ENCODE measurements at regions not wholly inside any gene's neighbourhood (a gene's known extent, or its start where the extent isn't known, plus 50 kb on each side); places are given as distances from the start of the nearest gene placed in this dataset.
A peak's percentile ranks its signal among the peaks of the same experiment; 100 is the strongest.

DNA sequence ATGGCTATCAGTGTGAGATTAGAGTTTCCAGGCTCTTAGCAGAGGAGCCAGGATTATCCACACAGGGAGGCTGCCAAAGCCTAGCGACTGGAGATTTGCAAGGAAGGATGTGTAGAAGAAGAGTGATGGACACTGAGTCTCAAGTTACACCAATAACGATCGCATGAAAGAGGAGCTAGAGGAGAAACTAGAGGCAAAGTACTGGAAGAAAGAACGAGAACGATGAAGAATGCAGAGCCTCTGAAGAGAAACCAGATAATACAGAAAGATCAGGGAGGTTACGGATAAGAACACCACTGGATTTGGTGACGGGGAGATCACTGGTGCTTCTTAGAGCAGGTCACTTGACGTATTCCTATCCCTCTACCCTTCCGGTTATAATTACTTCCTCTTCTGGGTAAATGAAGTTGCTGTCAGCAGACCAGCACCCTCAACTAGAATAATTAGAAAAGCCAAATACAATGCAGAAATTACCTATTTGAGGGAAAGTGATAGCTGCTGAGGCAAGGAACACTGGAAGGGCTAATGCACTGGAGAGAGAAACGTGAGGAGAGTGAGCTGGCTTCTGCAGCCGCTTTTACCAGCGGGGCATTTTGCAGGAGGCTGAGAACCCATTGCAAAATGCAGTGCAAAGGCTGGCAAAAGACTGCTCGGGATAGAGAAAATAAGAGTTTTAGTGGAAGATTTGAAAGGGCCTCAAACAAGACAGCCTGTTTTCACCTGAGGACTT is 93.1 kb upstream of the HIF1A start:
- Histone ChIP-seq H3K27ac (ENCODE audit: insufficient read depth, low read depth, low read length, poor library complexity, severe bottlenecking) (peak overlapping the region; percentile 11), H3K9me3 (ENCODE audit: control insufficient read depth, low read length) (no peaks in the 10 kb centered on the region), H3K27me3 (ENCODE audit: control insufficient read depth, insufficient read depth, low read length, poor library complexity, severe bottlenecking) (no peaks in the 10 kb centered on the region), H3K4me1 (ENCODE audit: control insufficient read depth, insufficient read depth, low read length) (peaks cover 10% of the 10 kb centered on the region), H3K36me3 (ENCODE audit: control insufficient read depth, insufficient read depth, low read length) (no peaks in the 10 kb centered on the region), H3K4me3 (ENCODE audit: insufficient read depth, low read depth, low read length) (no peak overlapping the region)
- 58 to 66% methylated on average over 13 of the region's 13 CpGs for WGBS, 2 experiments

DNA sequence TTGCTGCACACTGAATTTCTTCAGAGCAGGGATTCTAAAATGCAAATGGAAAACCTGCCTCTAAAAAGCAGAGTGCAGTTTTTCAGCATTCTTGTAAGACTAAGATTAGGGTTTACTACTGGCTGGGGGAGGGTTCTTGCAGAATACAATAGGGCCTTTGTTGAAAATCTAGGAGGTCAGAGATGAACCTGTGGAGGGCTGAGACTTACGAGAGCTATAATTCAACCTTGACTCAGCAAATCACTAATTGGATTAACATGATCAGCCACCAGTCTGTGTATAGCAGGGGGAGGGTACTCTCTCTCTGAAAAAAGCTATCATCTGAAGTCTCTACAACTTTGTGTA is 92.6 kb upstream of the HIF1A start:
- Histone ChIP-seq H3K36me3 (ENCODE audit: control insufficient read depth, insufficient read depth, low read length) (no peaks in the 10 kb centered on the region), H3K4me1 (ENCODE audit: control insufficient read depth, insufficient read depth, low read length) (peaks cover 14% of the 10 kb centered on the region), H3K27ac (ENCODE audit: insufficient read depth, low read depth, low read length, poor library complexity, severe bottlenecking) (peak overlapping the region; percentile 11), H3K4me3 (ENCODE audit: insufficient read depth, low read depth, low read length) (no peak overlapping the region), H3K27me3 (ENCODE audit: control insufficient read depth, insufficient read depth, low read length, poor library complexity, severe bottlenecking) (no peaks in the 10 kb centered on the region), H3K9me3 (ENCODE audit: control insufficient read depth, low read length) (no peaks in the 10 kb centered on the region)
- 35% methylated on average over 1 of the region's 1 CpG; no CpG with 5 or more reads in 1 of the 2 experiments for WGBS, 2 experiments

DNA sequence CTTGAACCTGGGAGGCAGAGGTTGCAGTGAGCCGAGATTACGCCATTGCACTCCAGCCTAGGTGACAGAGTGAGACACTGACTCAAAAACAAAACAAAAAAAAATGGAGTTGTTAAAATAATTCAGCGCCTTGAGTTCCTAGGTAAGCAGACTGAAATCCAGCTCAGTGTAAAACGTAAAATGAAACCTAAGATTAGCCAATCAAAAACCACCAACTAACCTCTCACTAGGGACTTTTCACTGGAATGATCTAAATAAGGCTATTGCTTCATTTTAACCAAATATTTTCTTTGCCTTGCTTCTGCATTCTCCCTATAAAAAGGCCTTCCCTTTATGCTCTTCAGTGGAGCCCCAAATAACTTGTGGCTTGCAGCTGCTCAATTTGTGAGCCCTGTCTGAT is 91.6 kb upstream of the HIF1A start:
- Histone ChIP-seq H3K4me3 (ENCODE audit: insufficient read depth, low read depth, low read length) (no peak overlapping the region), H3K27me3 (ENCODE audit: control insufficient read depth, insufficient read depth, low read length, poor library complexity, severe bottlenecking) (no peaks in the 10 kb centered on the region), H3K4me1 (ENCODE audit: control insufficient read depth, insufficient read depth, low read length) (peaks cover 22% of the 10 kb centered on the region), H3K27ac (ENCODE audit: insufficient read depth, low read depth, low read length, poor library complexity, severe bottlenecking) (no peak overlapping the region), H3K36me3 (ENCODE audit: control insufficient read depth, insufficient read depth, low read length) (no peaks in the 10 kb centered on the region), H3K9me3 (ENCODE audit: control insufficient read depth, low read length) (no peaks in the 10 kb centered on the region)
- 74 to 81% methylated on average over 4 of the region's 4 CpGs for WGBS, 2 experiments

DNA sequence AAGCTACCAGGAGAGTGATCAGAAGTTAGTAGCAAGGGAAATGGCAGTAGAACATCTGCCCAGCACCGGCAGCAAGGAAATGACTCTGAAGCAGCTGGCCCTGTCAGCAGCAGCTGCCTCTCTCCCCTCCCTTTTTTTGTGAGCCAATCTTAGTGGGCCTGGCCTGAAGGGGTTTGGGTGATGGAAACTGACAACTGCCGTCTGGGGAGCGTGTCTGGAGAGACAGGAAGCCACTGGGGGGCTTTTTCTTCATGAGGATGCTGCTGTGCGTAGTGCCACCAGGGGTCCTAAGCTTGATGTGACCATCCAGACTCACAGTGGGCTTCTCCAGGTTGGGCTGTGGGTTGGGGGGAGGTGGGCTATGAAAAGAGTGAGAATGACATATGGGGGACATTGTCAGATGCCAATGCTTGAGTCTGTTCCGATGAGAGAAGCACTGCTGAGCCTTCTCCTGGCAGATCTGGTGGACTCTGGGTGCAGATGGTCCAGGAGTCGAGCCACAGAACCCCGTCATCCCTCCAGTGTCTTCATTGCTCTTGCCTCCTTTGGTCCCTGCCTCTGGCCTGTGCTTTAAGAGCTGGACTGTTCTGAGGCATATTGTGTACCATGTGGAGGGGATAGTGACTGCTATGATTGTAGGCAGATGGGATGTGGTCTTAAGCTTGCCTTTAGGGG is 87.6 kb upstream of the HIF1A start:
- no peaks in the 10 kb centered on the region for H3K9me3 ChIP-seq (ENCODE audit: control insufficient read depth, low read length)
- H3K27ac ChIP-seq (ENCODE audit: insufficient read depth, low read depth, low read length, poor library complexity, severe bottlenecking): no peak overlapping the region
- no peak overlapping the region for H3K4me3 ChIP-seq (ENCODE audit: insufficient read depth, low read depth, low read length)
- WGBS, 2 experiments: 61 to 63% methylated on average over 7 of the region's 7 CpGs
- H3K27me3 ChIP-seq (ENCODE audit: control insufficient read depth, insufficient read depth, low read length, poor library complexity, severe bottlenecking): no peaks in the 10 kb centered on the region
- peaks cover 25% of the 10 kb centered on the region for H3K4me1 ChIP-seq (ENCODE audit: control insufficient read depth, insufficient read depth, low read length)
- no peaks in the 10 kb centered on the region for H3K36me3 ChIP-seq (ENCODE audit: control insufficient read depth, insufficient read depth, low read length)

DNA sequence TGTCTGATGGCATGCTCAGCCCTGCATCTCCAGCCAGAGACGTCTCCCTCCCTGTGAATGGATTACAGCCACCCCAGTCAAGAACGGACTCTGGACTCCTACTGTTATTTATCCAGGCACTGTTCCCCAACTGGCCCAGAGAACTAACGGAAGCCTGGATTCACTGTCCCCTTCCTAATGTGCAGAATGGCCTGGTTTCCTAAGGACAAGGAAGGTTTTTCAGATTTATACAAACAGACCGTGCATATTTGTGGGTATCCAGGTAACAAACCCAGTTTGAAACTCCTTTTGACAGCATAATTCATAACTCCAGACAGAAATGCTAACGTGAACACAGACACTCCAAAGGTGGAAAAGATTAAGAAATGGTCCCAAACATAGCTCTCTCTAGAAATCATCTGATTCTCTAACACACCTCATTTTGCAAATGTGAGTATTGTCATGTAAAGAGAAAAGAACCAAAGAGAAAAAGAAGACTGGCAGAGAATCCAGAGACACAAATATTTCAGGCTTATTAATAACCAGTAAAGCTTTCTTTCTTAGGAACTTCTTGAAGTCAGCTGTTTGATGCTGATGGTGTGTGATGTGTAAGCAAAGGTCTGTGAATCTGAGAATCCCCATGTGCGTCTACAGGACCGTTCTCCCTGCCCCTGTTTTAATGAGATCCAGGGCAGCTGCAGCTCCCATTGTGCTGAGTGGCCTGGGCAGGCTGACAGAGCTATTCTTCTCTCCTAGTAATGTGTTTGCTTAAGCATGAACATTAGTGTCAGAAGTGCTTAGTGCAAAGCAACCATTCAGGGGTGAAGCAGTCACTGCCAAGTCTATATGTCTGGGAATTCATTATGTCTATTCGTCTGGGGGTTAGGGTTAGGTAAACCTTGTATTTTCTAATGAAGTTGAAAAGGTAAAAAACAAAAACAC is 86.8 kb upstream of the HIF1A start:
- whole genome bisulfite sequencing, 2 experiments: 52 to 56% methylated on average over 7 to 8 of the region's 8 CpGs
- no peaks in the 10 kb centered on the region for H3K27me3 ChIP-seq (ENCODE audit: control insufficient read depth, insufficient read depth, low read length, poor library complexity, severe bottlenecking)
- no peak overlapping the region for H3K4me3 ChIP-seq (ENCODE audit: insufficient read depth, low read depth, low read length)
- no peak overlapping the region for H3K27ac ChIP-seq (ENCODE audit: insufficient read depth, low read depth, low read length, poor library complexity, severe bottlenecking)
- H3K9me3 ChIP-seq (ENCODE audit: control insufficient read depth, low read length): no peaks in the 10 kb centered on the region
- H3K36me3 ChIP-seq (ENCODE audit: control insufficient read depth, insufficient read depth, low read length): no peaks in the 10 kb centered on the region
- peaks cover 22% of the 10 kb centered on the region for H3K4me1 ChIP-seq (ENCODE audit: control insufficient read depth, insufficient read depth, low read length)

DNA sequence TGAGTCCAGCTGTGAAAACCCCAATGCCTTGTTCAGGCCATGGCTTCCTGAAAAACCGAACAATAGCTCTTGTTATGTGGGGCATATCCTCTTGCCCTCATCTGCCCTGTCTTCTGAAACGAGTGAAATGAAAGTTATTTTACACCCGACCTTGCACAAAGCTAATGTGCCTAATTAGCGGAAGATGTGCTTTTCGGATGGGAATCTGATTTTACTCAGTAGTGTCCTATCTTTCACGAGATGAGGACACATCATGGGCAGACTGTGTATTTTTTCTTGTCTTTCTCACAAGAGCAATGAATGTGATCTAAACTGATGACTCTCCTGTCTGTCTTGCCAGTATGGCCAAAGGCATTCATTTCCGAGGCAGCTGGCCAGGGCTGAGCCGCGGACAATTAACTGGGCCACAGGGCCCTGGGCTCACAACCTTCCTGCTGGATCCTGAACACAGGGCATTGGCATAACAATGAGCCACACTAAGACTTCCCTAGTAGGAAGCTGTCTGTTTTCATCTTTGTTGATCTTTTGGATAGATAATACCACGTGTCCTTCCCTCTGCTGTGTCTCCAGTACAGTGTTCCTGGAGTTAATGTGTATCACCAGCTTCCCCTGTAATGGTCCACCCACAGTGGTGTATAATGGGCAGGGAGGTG is 86.0 kb upstream of the HIF1A start:
- Histone ChIP-seq H3K4me1 (ENCODE audit: control insufficient read depth, insufficient read depth, low read length) (peaks cover 22% of the 10 kb centered on the region), H3K27me3 (ENCODE audit: control insufficient read depth, insufficient read depth, low read length, poor library complexity, severe bottlenecking) (no peaks in the 10 kb centered on the region), H3K4me3 (ENCODE audit: insufficient read depth, low read depth, low read length) (no peak overlapping the region), H3K9me3 (ENCODE audit: control insufficient read depth, low read length) (no peaks in the 10 kb centered on the region), H3K36me3 (ENCODE audit: control insufficient read depth, insufficient read depth, low read length) (no peaks in the 10 kb centered on the region), H3K27ac (ENCODE audit: insufficient read depth, low read depth, low read length, poor library complexity, severe bottlenecking) (no peak overlapping the region)
- WGBS, 2 experiments: 31 to 35% methylated on average over 10 of the region's 10 CpGs

DNA sequence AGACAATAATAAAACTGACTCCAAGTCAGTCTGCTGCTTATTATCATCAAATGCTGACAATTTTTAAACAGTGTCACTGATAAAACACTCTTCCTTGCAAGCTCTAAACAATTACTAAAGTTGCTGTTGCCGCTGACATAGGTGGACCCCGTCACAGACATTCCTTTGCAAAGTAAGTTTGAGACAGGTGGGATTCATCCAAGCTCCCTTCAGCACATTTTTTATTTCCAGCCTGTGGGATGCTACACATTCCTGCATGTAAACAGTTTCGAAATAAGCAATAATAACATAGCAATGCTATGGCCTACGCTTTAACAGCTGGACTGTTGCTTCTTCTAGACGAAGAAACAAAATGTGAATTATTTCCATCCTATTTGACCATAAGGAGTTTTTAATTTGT is 85.4 kb upstream of the HIF1A start:
- Histone ChIP-seq H3K4me3 (ENCODE audit: insufficient read depth, low read depth, low read length) (no peak overlapping the region), H3K4me1 (ENCODE audit: control insufficient read depth, insufficient read depth, low read length) (peaks cover 22% of the 10 kb centered on the region)

DNA sequence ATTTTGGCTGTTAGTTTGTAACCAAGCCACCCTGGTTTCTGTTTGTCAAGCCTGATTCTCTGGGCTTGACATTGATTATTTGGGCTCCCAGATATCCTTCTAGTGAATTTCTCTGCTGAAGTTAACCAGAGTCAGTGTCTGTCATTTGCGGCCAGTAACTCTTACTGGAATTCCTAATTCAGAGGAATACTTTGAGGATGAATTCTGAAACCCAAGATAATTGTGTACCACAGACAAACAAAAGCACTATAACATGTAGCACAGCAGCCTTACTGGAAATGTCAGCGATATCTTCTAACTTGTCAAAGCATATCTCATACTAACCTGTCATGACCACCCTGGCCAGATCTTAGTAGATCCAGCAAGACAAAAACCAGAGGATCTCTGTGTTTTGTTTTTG is 84.4 kb upstream of the HIF1A start:
- Histone ChIP-seq H3K9me3 (ENCODE audit: control insufficient read depth, low read length) (no peaks in the 10 kb centered on the region), H3K4me1 (ENCODE audit: control insufficient read depth, insufficient read depth, low read length) (peaks cover 22% of the 10 kb centered on the region), H3K4me3 (ENCODE audit: insufficient read depth, low read depth, low read length) (no peak overlapping the region), H3K27ac (ENCODE audit: insufficient read depth, low read depth, low read length, poor library complexity, severe bottlenecking) (no peak overlapping the region), H3K27me3 (ENCODE audit: control insufficient read depth, insufficient read depth, low read length, poor library complexity, severe bottlenecking) (no peaks in the 10 kb centered on the region), H3K36me3 (ENCODE audit: control insufficient read depth, insufficient read depth, low read length) (no peaks in the 10 kb centered on the region)
- WGBS, 2 experiments: 90 to 93% methylated on average over 2 of the region's 2 CpGs

More for the DNA sequence above, 85.4 kb upstream of the HIF1A start:
- H3K27me3 ChIP-seq (ENCODE audit: control insufficient read depth, insufficient read depth, low read length, poor library complexity, severe bottlenecking): no peaks in the 10 kb centered on the region
- WGBS, 2 experiments: 77 to 78% methylated on average over 5 of the region's 5 CpGs
- H3K36me3 ChIP-seq (ENCODE audit: control insufficient read depth, insufficient read depth, low read length): no peaks in the 10 kb centered on the region
- H3K9me3 ChIP-seq (ENCODE audit: control insufficient read depth, low read length): no peaks in the 10 kb centered on the region
- H3K27ac ChIP-seq (ENCODE audit: insufficient read depth, low read depth, low read length, poor library complexity, severe bottlenecking): no peak overlapping the region

DNA sequence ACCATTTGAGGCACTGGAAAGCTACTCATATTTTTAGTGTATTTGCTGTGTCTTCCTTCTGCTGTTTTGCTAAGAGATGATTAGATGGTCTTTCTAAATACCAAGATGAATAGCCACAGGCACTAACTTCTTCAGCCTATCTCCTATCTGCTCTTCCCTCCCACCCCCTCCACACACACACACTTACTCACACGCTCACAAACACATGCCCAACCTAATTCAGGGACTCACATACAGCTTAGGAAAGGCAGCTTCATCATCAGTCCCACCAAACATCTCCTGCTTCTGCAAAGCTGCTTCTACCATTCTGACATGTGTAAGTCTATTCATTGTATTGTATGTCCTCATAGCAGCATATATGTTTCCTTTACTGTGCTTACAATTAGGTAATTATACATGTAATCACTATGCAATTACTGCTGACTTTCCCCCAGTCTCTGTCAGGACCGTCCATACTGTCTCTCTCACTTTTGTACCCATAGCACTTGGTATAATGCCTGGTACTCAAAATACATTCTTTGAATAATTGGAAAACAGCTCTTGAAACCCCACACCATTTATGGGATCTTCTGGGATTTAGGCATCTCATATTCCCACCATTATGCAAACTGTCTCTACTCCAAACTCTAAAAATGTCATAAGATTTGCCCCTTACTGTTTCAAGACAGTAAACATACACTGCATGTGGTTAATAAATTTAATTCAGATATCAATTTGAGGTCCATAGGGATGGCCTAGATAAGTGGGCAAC is 83.3 kb upstream of the HIF1A start:
- Histone ChIP-seq H3K36me3 (ENCODE audit: control insufficient read depth, insufficient read depth, low read length) (no peaks in the 10 kb centered on the region), H3K27me3 (ENCODE audit: control insufficient read depth, insufficient read depth, low read length, poor library complexity, severe bottlenecking) (no peaks in the 10 kb centered on the region), H3K27ac (ENCODE audit: insufficient read depth, low read depth, low read length, poor library complexity, severe bottlenecking) (no peak overlapping the region), H3K4me1 (ENCODE audit: control insufficient read depth, insufficient read depth, low read length) (peaks cover 22% of the 10 kb centered on the region), H3K9me3 (ENCODE audit: control insufficient read depth, low read length) (no peaks in the 10 kb centered on the region), H3K4me3 (ENCODE audit: insufficient read depth, low read depth, low read length) (no peak overlapping the region)
- 80 to 91% methylated on average over 2 of the region's 2 CpGs for WGBS, 2 experiments
